ENCODE measurements at regions not wholly inside any gene's neighbourhood (a gene's known extent, or its start where the extent isn't known, plus 50 kb on each side); places are given as distances from the start of the nearest gene placed in this dataset.

- no peak for TF ChIP-seq EZH2 (IDR thresholded peaks at IDR 0.05; ENCODE audit: insufficient read depth, poor library complexity, severe bottlenecking)
- TF ChIP-seq EZH2phosphoT487 (IDR thresholded peaks at IDR 0.05; ENCODE audit: insufficient read depth, low read depth) = no peak
Observed at GRCh38 chr1:157277913-157278312, 139.7 kb upstream of the ETV3 start.
